ENCODE measurements at regions not wholly inside any gene's neighbourhood (a gene's known extent, or its start where the extent isn't known, plus 50 kb on each side); places are given as distances from the start of the nearest gene placed in this dataset.

- POLR2A ChIA-PET = no interaction called here
Measured at GRCh38 chr11:129252621-129253020, 60.5 kb upstream of the ARHGAP32 start.

DNA sequence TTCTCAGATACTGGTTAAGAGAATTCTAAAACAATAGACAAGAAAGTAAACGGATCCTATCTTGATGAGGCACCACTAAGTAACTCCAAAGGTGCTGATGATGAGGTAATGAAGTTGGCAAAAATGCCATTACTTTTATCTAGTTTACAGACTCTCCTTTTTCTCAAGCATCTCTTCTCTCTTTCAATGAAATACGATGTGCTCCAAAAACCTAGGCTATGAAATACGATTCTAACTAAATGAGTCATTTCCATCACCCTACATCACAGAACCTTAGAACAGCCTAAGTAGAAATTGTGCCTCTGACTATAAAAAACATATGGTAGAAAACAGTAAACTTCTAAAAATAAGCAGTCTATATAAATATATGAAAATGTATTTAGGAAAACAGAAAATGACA is 58.9 kb upstream of the ARHGAP32 start:
- H3K4me1 Mint-ChIP-seq (ENCODE audit: low read depth) = peaks cover 19% of the 10 kb centered on the region
- H3K27ac Mint-ChIP-seq = no peak overlapping the region
- POLR2A ChIA-PET = no interaction called here
- no peaks in the 10 kb centered on the region for H3K27me3 Mint-ChIP-seq
- H3K9me3 Mint-ChIP-seq = no peaks in the 10 kb centered on the region
- H3K36me3 Mint-ChIP-seq = no peaks in the 10 kb centered on the region
- DNase-seq = no peak
- intact Hi-C loops (cut with micrococcal nuclease) = no loop called here
- no peak overlapping the region for H3K4me3 Mint-ChIP-seq
- CTCF ChIA-PET = no interaction called here

More at GRCh38 chr11:129252621-129253020, 60.5 kb upstream of the ARHGAP32 start:
- H3K36me3 Mint-ChIP-seq = no peaks in the 10 kb centered on the region
- no peak overlapping the region for H3K4me3 Mint-ChIP-seq
- peaks cover 7% of the 10 kb centered on the region for H3K4me1 Mint-ChIP-seq (ENCODE audit: low read depth)
- CTCF ChIA-PET = no interaction called here
- no peak for DNase-seq
- no peaks in the 10 kb centered on the region for H3K9me3 Mint-ChIP-seq
- no peak overlapping the region for H3K27ac Mint-ChIP-seq
- intact Hi-C loops (cut with micrococcal nuclease) = no loop called here
- H3K27me3 Mint-ChIP-seq = no peaks in the 10 kb centered on the region

GRCh38 chr11:129249923-129250322 is 57.8 kb upstream of the ARHGAP32 start:
- POLR2A ChIA-PET = no interaction called here
- Mint-ChIP-seq H3K4me3 (no peak overlapping the region), H3K27ac (no peak overlapping the region), H3K9me3 (no peaks in the 10 kb centered on the region), H3K27me3 (no peaks in the 10 kb centered on the region), H3K4me1 (ENCODE audit: low read depth) (peaks cover 19% of the 10 kb centered on the region), H3K36me3 (no peaks in the 10 kb centered on the region)
- no peak for DNase-seq
- CTCF ChIA-PET = no interaction called here
- intact Hi-C loops (cut with micrococcal nuclease) = no loop called here

- CTCF ChIA-PET = no interaction called here
- Mint-ChIP-seq H3K4me3 (no peak overlapping the region), H3K27ac (no peak overlapping the region), H3K27me3 (no peaks in the 10 kb centered on the region), H3K36me3 (no peaks in the 10 kb centered on the region), H3K9me3 (no peaks in the 10 kb centered on the region), H3K4me1 (ENCODE audit: low read depth) (peaks cover 19% of the 10 kb centered on the region)
- intact Hi-C loops (cut with micrococcal nuclease) = no loop called here
- POLR2A ChIA-PET = no interaction called here
- DNase-seq = no peak
Measured at GRCh38 chr11:129249351-129249750, 57.2 kb upstream of the ARHGAP32 start.

GRCh38 chr11:129248618-129249017 is 56.5 kb upstream of the ARHGAP32 start:
- Mint-ChIP-seq H3K27me3 (no peaks in the 10 kb centered on the region), H3K27ac (no peak overlapping the region), H3K4me1 (ENCODE audit: low read depth) (peaks cover 19% of the 10 kb centered on the region), H3K4me3 (no peak overlapping the region), H3K9me3 (no peaks in the 10 kb centered on the region), H3K36me3 (no peaks in the 10 kb centered on the region)
- DNase-seq = no peak
- intact Hi-C loops (cut with micrococcal nuclease) = no loop called here
- ChIA-PET CTCF (no interaction called here), POLR2A (no interaction called here)

- POLR2A ChIA-PET = no interaction called here
- Mint-ChIP-seq H3K36me3 (no peaks in the 10 kb centered on the region), H3K27me3 (no peaks in the 10 kb centered on the region), H3K4me1 (ENCODE audit: low read depth) (peaks cover 19% of the 10 kb centered on the region), H3K27ac (no peak overlapping the region), H3K9me3 (no peaks in the 10 kb centered on the region), H3K4me3 (no peak overlapping the region)
- intact Hi-C loops (cut with micrococcal nuclease) = loop anchor here (2.0 kb wide), 1 partner anchor 34 kb away; no protein-coding TSS in a partner anchor
- CTCF ChIA-PET = no interaction called here
- DNase-seq = no peak
Measured at GRCh38 chr11:129247135-129247534, 55.0 kb upstream of the ARHGAP32 start.

- Mint-ChIP-seq H3K36me3 (no peaks in the 10 kb centered on the region), H3K4me1 (ENCODE audit: low read depth) (peaks cover 12% of the 10 kb centered on the region), H3K27me3 (no peaks in the 10 kb centered on the region), H3K4me3 (no peak overlapping the region), H3K27ac (no peak overlapping the region), H3K9me3 (no peaks in the 10 kb centered on the region)
- POLR2A ChIA-PET = no interaction called here
- CTCF ChIA-PET = no interaction called here
- intact Hi-C loops (cut with micrococcal nuclease) = no loop called here
- no peak for DNase-seq
Measured at GRCh38 chr11:129242855-129243254, 50.7 kb upstream of the ARHGAP32 start.
